GM19468 (cell line): ENCODE measurements at regions not wholly inside any gene's neighbourhood (a gene's known extent, or its start where the extent isn't known, plus 50 kb on each side); places are given as distances from the start of the nearest gene placed in this dataset.
"Not testable (repeated sequence)": the region's sequence is repeated elsewhere in the genome, so short reads cannot be mapped to it uniquely, and the experiment has no call there.

Experiments
- ATAC-seq: cut with Tn5 transposase; IDR thresholded peaks from one replicate; pipeline ENCODE4 v1.9.1; 2021; ENCODE audit warnings: mild to moderate bottlenecking, moderate library complexity, moderate number of reproducible peaks; ENCODE audit not compliant: unreplicated experiment; ENCODE audit errors: extremely low read depth

- peak; percentile 63 for ATAC-seq
Observed at GRCh38 chr5:130871346-130872086, 293.5 kb downstream of the HINT1 start.

- ATAC-seq: no peak
Observed at GRCh38 chr5:130870691-130871090, 294.4 kb downstream of the HINT1 start.

- no peak for ATAC-seq
Observed at GRCh38 chr5:130868186-130868840, 296.7 kb downstream of the HINT1 start.

GRCh38 chr5:130845049-130845765 lies 319.8 kb downstream of the HINT1 start:
- no peak for ATAC-seq

GRCh38 chr5:130836729-130837649 lies 328.1 kb downstream of the HINT1 start:
- no peak for ATAC-seq

GRCh38 chr5:130817598-130818384 lies 347.3 kb downstream of the HINT1 start:
- not testable (repeated sequence) for ATAC-seq

GRCh38 chr5:130815246-130815645 lies 349.8 kb downstream of the HINT1 start:
- no peak for ATAC-seq

- no peak for ATAC-seq
Observed at GRCh38 chr5:130808691-130809090, 356.4 kb downstream of the HINT1 start.

- ATAC-seq: no peak
Observed at GRCh38 chr5:130805648-130806047, 359.4 kb downstream of the HINT1 start.

GRCh38 chr5:130805036-130805435 lies 360.0 kb downstream of the HINT1 start:
- ATAC-seq: no peak

GRCh38 chr5:130801963-130802362 lies 363.1 kb downstream of the HINT1 start:
- no peak for ATAC-seq

- ATAC-seq: no peak
Observed at GRCh38 chr5:130799015-130799414, 366.0 kb downstream of the HINT1 start.

GRCh38 chr5:130797303-130797702 lies 367.8 kb downstream of the HINT1 start:
- ATAC-seq: no peak

- ATAC-seq: no peak
Observed at GRCh38 chr5:130796902-130797301, 368.2 kb downstream of the HINT1 start.

GRCh38 chr5:130796032-130796431 lies 369.0 kb downstream of the HINT1 start:
- ATAC-seq: no peak

- ATAC-seq: no peak
Observed at GRCh38 chr5:130795037-130795436, 370.0 kb downstream of the HINT1 start.

- ATAC-seq: no peak
Observed at GRCh38 chr5:130777794-130778193, 387.3 kb downstream of the HINT1 start.

- ATAC-seq: no peak
Observed at GRCh38 chr5:130773813-130774212, 391.2 kb downstream of the HINT1 start.

- ATAC-seq: no peak
Observed at GRCh38 chr5:130762031-130762430, 403.0 kb downstream of the HINT1 start.
